ENCODE measurements at regions not wholly inside any gene's neighbourhood (a gene's known extent, or its start where the extent isn't known, plus 50 kb on each side); places are given as distances from the start of the nearest gene placed in this dataset.
"Not testable (repeated sequence)": the region's sequence is repeated elsewhere in the genome, so short reads cannot be mapped to it uniquely, and the experiment has no call there.

- Histone ChIP-seq H3K4me3 (no peak overlapping the region), H3K27ac (no peak overlapping the region), H3K36me3 (no peaks in the 10 kb centered on the region), H3K4me1 (replicated peaks) (no peaks in the 10 kb centered on the region), H3K27me3 (replicated peaks; ENCODE audit: insufficient read depth) (no peaks in the 10 kb centered on the region), H3K9me3 (no peaks in the 10 kb centered on the region)
- intact Hi-C loops (cut with DNase I): no loop called here
- TF ChIP-seq POLR2A (IDR thresholded peaks at IDR 0.05) (no peak), CTCF (IDR thresholded peaks at IDR 0.05) (no peak), POLR2AphosphoS5 (IDR thresholded peaks at IDR 0.05) (no peak)
- 69% methylated on average over 4 of the region's 4 CpGs for WGBS
- DNase-seq (ENCODE audit: low spot score): no peak
Observed at GRCh38 chr12:75695926-75696325, 184.5 kb upstream of the KRR1 start.

GRCh38 chr12:75694534-75695268 is 183.3 kb upstream of the KRR1 start:
- H3K9me3 ChIP-seq: no peaks in the 10 kb centered on the region
- no peaks in the 10 kb centered on the region for H3K36me3 ChIP-seq
- no peak for DNase-seq (ENCODE audit: low spot score)
- WGBS: 93% methylated on average over 1 of the region's 1 CpG
- intact Hi-C loops (cut with DNase I): no loop called here
- no peak for TF ChIP-seq CTCF (IDR thresholded peaks at IDR 0.05)
- TF ChIP-seq POLR2AphosphoS5 (IDR thresholded peaks at IDR 0.05): no peak
- no peak for TF ChIP-seq POLR2A (IDR thresholded peaks at IDR 0.05)
- no peaks in the 10 kb centered on the region for H3K27me3 ChIP-seq (replicated peaks; ENCODE audit: insufficient read depth)
- no peak overlapping the region for H3K27ac ChIP-seq
- H3K4me3 ChIP-seq: no peak overlapping the region
- H3K4me1 ChIP-seq (replicated peaks): no peaks in the 10 kb centered on the region

GRCh38 chr12:75692876-75693275 is 181.5 kb upstream of the KRR1 start:
- WGBS: 54% methylated on average over 2 of the region's 2 CpGs
- Histone ChIP-seq H3K9me3 (no peaks in the 10 kb centered on the region), H3K4me1 (replicated peaks) (no peaks in the 10 kb centered on the region), H3K36me3 (no peaks in the 10 kb centered on the region), H3K27me3 (replicated peaks; ENCODE audit: insufficient read depth) (no peaks in the 10 kb centered on the region), H3K4me3 (no peak overlapping the region), H3K27ac (no peak overlapping the region)
- no peak for TF ChIP-seq CTCF (IDR thresholded peaks at IDR 0.05)
- TF ChIP-seq POLR2A (IDR thresholded peaks at IDR 0.05): no peak
- no peak for TF ChIP-seq POLR2AphosphoS5 (IDR thresholded peaks at IDR 0.05)
- intact Hi-C loops (cut with DNase I): no loop called here
- DNase-seq (ENCODE audit: low spot score): no peak

GRCh38 chr12:75690296-75690955 is 179.0 kb upstream of the KRR1 start:
- no peaks in the 10 kb centered on the region for H3K27me3 ChIP-seq (replicated peaks; ENCODE audit: insufficient read depth)
- no peak for TF ChIP-seq CTCF (IDR thresholded peaks at IDR 0.05)
- TF ChIP-seq POLR2AphosphoS5 (IDR thresholded peaks at IDR 0.05): no peak
- TF ChIP-seq POLR2A (IDR thresholded peaks at IDR 0.05): no peak
- H3K9me3 ChIP-seq: no peaks in the 10 kb centered on the region
- intact Hi-C loops (cut with DNase I): no loop called here
- no peaks in the 10 kb centered on the region for H3K36me3 ChIP-seq
- H3K4me1 ChIP-seq (replicated peaks): no peaks in the 10 kb centered on the region
- H3K27ac ChIP-seq: no peak overlapping the region
- no peak overlapping the region for H3K4me3 ChIP-seq
- DNase-seq (ENCODE audit: low spot score): no peak
- WGBS: 83% methylated on average over 11 of the region's 11 CpGs

GRCh38 chr12:75686233-75686632 is 174.8 kb upstream of the KRR1 start:
- H3K27me3 ChIP-seq (replicated peaks; ENCODE audit: insufficient read depth); DNase-seq (ENCODE audit: low spot score); H3K4me3 ChIP-seq; H3K9me3 ChIP-seq; H3K27ac ChIP-seq; H3K4me1 ChIP-seq (replicated peaks); H3K36me3 ChIP-seq; intact Hi-C loops (cut with DNase I): not testable (repeated sequence)
- 58% methylated on average over 1 of the region's 1 CpG for WGBS

Data from prostate gland (tissue), 2 donors.